Breast epithelium (tissue), 4 donors: ENCODE measurements at regions not wholly inside any gene's neighbourhood (a gene's known extent, or its start where the extent isn't known, plus 50 kb on each side); places are given as distances from the start of the nearest gene placed in this dataset.

Source experiments
- DNase-seq, 2 donors: peaks; one replicate each; pipeline ENCODE4 v3.0.0-alpha.2; 2019; ENCODE audit warnings: low spot score in 2 of 2
- H3K27ac ChIP-seq, 2 donors: fragments of 200-600 bp; sonication (generic) in 1 of 2; one replicate each; pipeline ENCODE4 v1.5.1; 2016 to 2019; ENCODE audit warnings: mild to moderate bottlenecking in 1 of 2
- H3K27me3 ChIP-seq, 2 donors: fragments of 200-600 bp; sonication (generic) in 1 of 2; one replicate each; pipeline versions ENCODE4 v1.5.1 to v1.6.0; 2017 to 2019; ENCODE audit warnings: control low read depth in 1 of 2, mild to moderate bottlenecking in 1 of 2
- H3K36me3 ChIP-seq: fragments of 200-600 bp; one replicate; pipeline ENCODE4 v1.5.1; 2019
- H3K4me1 ChIP-seq, 2 donors: fragments of 200-600 bp; sonication (generic); one replicate each; pipeline ENCODE4 v1.5.1; 2016 to 2019; ENCODE audit warnings: control low read depth in 1 of 2
- H3K4me3 ChIP-seq, 3 donors: fragments of 200-600 bp; sonication (generic); 1 replicate in 2 of 3; 2 replicates in 1 of 3; pipeline ENCODE4 v1.5.1; 2016 to 2019; ENCODE audit warnings: mild to moderate bottlenecking in 3 of 3, moderate library complexity in 2 of 3
- H3K9me3 ChIP-seq, 2 donors: fragments of 200-600 bp; sonication (generic) in 1 of 2; one replicate each; pipeline ENCODE4 v1.5.1; 2016 to 2019; ENCODE audit warnings: control low read depth in 1 of 2
- POLR2A ChIP-seq: fragments of 450-650 bp; IDR thresholded peaks from one replicate; pipeline ENCODE4 v1.6.1; 2016; ENCODE audit warnings: antibody characterized with exemption, mild to moderate bottlenecking, moderate library complexity
- POLR2AphosphoS5 ChIP-seq, 3 donors: sonication (generic); formaldehyde crosslinking; IDR thresholded peaks; one replicate each; pipeline ENCODE4 v1.6.1; 2017; ENCODE audit warnings: antibody characterized with exemption in 3 of 3
- intact Hi-C: fragments of 100-400 bp; cut with DNase I; formaldehyde crosslinking; loops from one replicate; pipeline ENCODE4 v1.15.1; 2023; ENCODE audit warnings: low total_unique reads
- TF ChIP-seq, protein P1 (sequence below), 3 donors: fragments of 450-650 bp; IDR thresholded peaks; one replicate each; pipeline ENCODE4 v1.5.1; 2016 to 2017; ENCODE audit warnings: antibody characterized with exemption in 3 of 3, mild to moderate bottlenecking in 3 of 3, moderate library complexity in 3 of 3

GRCh38 chr21:20652846-20653245, 345.4 kb upstream of the NCAM2 start:
- Histone ChIP-seq H3K27me3 (no peaks in the 10 kb centered on the region), H3K36me3 (no peaks in the 10 kb centered on the region), H3K4me3 (no peak overlapping the region), H3K9me3 (no peaks in the 10 kb centered on the region), H3K4me1 (no peaks in the 10 kb centered on the region), H3K27ac (no peak overlapping the region)
- DNase-seq, result no peak
- TF ChIP-seq, protein P1, sequence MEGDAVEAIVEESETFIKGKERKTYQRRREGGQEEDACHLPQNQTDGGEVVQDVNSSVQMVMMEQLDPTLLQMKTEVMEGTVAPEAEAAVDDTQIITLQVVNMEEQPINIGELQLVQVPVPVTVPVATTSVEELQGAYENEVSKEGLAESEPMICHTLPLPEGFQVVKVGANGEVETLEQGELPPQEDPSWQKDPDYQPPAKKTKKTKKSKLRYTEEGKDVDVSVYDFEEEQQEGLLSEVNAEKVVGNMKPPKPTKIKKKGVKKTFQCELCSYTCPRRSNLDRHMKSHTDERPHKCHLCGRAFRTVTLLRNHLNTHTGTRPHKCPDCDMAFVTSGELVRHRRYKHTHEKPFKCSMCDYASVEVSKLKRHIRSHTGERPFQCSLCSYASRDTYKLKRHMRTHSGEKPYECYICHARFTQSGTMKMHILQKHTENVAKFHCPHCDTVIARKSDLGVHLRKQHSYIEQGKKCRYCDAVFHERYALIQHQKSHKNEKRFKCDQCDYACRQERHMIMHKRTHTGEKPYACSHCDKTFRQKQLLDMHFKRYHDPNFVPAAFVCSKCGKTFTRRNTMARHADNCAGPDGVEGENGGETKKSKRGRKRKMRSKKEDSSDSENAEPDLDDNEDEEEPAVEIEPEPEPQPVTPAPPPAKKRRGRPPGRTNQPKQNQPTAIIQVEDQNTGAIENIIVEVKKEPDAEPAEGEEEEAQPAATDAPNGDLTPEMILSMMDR (IDR thresholded peaks at IDR 0.05), result no peak
- intact Hi-C loops, result no loop called here

GRCh38 chr21:20661246-20661645, 337.0 kb upstream of the NCAM2 start:
- Histone ChIP-seq H3K36me3 (no peaks in the 10 kb centered on the region), H3K27ac (no peak overlapping the region), H3K27me3 (no peaks in the 10 kb centered on the region), H3K9me3 (no peaks in the 10 kb centered on the region), H3K4me3 (no peak overlapping the region), H3K4me1 (no peaks in the 10 kb centered on the region)
- intact Hi-C loops, result no loop called here
- no peak for DNase-seq
- TF ChIP-seq POLR2AphosphoS5 (IDR thresholded peaks at IDR 0.05), result no peak
- TF ChIP-seq, protein P1 (IDR thresholded peaks at IDR 0.05), result no peak
- TF ChIP-seq POLR2A, result no peak

DNA sequence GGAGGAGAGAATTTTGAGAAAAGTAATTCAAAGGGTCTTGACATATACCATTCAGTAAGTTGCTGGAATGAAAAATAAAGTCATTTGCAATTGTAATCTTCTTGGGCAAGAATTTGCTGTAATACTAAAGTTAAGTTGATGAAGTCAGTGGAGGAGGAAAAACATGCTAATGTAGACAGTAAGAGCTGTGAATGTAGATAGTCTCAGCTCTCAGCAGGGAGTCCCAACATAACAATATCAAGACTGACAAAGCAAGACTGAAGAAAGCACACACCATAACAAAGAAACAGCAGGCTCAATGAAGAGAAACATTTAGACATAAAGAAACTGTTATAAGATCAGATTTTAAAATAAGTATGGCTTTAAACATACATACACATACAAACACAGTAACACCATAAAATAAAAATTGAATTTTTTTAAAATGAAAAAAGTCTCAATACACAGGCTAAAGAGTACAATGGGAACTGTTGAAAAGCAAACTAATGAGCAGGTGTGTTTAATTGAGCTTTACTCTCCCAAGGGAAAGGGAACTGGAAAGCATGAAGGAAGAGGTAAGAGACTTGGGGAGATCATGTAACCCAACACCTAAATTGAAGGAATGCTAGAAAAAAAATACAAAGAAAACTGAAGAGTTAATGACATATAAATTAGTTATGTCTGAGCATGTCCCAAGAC, 336.3 kb upstream of the NCAM2 start:
- no peaks in the 10 kb centered on the region for H3K4me1 ChIP-seq
- no peak overlapping the region for H3K4me3 ChIP-seq
- no peaks in the 10 kb centered on the region for H3K9me3 ChIP-seq
- H3K27me3 ChIP-seq, result no peaks in the 10 kb centered on the region
- no peak overlapping the region for H3K27ac ChIP-seq
- intact Hi-C loops, result no loop called here
- no peak for DNase-seq
- H3K36me3 ChIP-seq, result no peaks in the 10 kb centered on the region
- TF ChIP-seq, protein P1 (IDR thresholded peaks at IDR 0.05), result no peak
- TF ChIP-seq POLR2AphosphoS5 (IDR thresholded peaks at IDR 0.05) (no peak), POLR2A (no peak)

DNA sequence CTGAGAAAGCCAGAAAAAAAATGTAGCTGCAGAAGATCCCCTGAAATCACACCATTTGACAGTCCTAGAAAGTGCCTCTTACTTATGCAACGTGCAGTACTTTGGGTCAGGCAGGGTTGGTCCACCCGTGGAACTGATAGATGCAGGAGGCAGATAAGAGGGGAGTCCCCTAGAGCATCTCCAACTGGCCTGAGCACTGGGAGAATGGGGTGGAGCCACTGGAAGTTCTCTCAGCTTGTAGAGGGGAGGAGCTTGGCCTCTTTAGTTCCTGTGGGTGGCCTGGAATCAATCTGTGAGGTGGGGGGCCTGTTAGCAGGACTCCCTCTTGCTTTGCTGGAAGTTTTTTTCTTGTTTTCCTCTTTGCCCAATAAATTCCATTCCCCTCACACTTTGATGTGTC, 335.7 kb upstream of the NCAM2 start:
- H3K27ac ChIP-seq, result no peak overlapping the region

DNA sequence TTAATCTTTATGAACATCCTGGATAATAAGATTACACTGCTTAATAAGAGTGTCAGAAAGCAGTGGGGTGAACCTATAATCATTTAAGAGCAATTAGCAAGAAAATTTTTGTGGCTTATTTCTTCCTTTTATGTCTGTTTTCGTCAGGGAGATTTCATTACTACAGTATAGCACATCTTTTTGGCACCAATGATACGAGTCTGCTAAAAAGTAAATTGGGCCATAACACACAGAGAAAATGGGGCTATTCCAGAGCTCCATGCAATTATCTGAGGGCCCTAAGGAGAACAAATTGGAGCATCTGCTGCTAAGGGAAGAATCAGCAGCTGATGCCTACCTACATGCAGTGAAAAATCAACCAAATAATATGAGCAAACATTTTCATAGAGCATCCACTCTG, 330.3 kb upstream of the NCAM2 start:
- intact Hi-C loops, result no loop called here
- H3K36me3 ChIP-seq, result no peaks in the 10 kb centered on the region
- H3K27ac ChIP-seq, result no peak overlapping the region
- no peaks in the 10 kb centered on the region for H3K27me3 ChIP-seq
- TF ChIP-seq POLR2AphosphoS5 (IDR thresholded peaks at IDR 0.05) (no peak), POLR2A (no peak)
- TF ChIP-seq, protein P1 (IDR thresholded peaks at IDR 0.05), result no peak
- H3K9me3 ChIP-seq, result peaks cover under 1 to 6% of the 10 kb centered on the region in 2 donors
- no peak for DNase-seq
- no peak overlapping the region for H3K4me3 ChIP-seq
- no peaks in the 10 kb centered on the region for H3K4me1 ChIP-seq

More for the DNA sequence above, 335.7 kb upstream of the NCAM2 start:
- intact Hi-C loops, result no loop called here
- DNase-seq, result no peak
- H3K4me1 ChIP-seq, result no peaks in the 10 kb centered on the region
- no peaks in the 10 kb centered on the region for H3K9me3 ChIP-seq
- no peaks in the 10 kb centered on the region for H3K27me3 ChIP-seq
- no peak for TF ChIP-seq POLR2AphosphoS5 (IDR thresholded peaks at IDR 0.05)
- TF ChIP-seq POLR2A, result no peak
- TF ChIP-seq, protein P1 (IDR thresholded peaks at IDR 0.05), result no peak
- H3K36me3 ChIP-seq, result no peaks in the 10 kb centered on the region
- H3K4me3 ChIP-seq, result no peak overlapping the region
